Colonic mucosa (tissue), 4 donors: ENCODE measurements at regions not wholly inside any gene's neighbourhood (a gene's known extent, or its start where the extent isn't known, plus 50 kb on each side); places are given as distances from the start of the nearest gene placed in this dataset.

Experiments
- DNase-seq: peaks from one replicate; pipeline ENCODE4 v3.0.0-alpha.2; 2020
- H3K27ac ChIP-seq: fragments of 200-600 bp; one replicate; pipeline ENCODE4 v1.8.0; 2021
- H3K27me3 ChIP-seq: fragments of 200-600 bp; one replicate; pipeline ENCODE4 v1.8.0; 2021
- H3K36me3 ChIP-seq: fragments of 200-600 bp; one replicate; pipeline ENCODE4 v1.8.0; 2021
- H3K4me1 ChIP-seq: fragments of 200-600 bp; one replicate; pipeline ENCODE4 v1.8.0; 2021; ENCODE audit warnings: mild to moderate bottlenecking
- H3K4me3 ChIP-seq: fragments of 200-600 bp; one replicate; pipeline ENCODE4 v1.8.0; 2021
- H3K9ac ChIP-seq, 2 donors: one replicate each; pipeline ENCODE4 v1.7.0; 2013; ENCODE audit warnings: control low read depth in 2 of 2, low read depth in 2 of 2, low read length in 2 of 2
- H3K9me3 ChIP-seq: fragments of 200-600 bp; one replicate; pipeline ENCODE4 v1.8.0; 2021
- intact Hi-C: fragments of 100-400 bp; cut with DNase I; formaldehyde crosslinking; loops from one replicate; pipeline ENCODE4 v1.14.1; 2022
- TF ChIP-seq, protein P1 (sequence below): fragments of 200-600 bp; IDR thresholded peaks from one replicate; pipeline ENCODE4 v1.8.0; 2022; ENCODE audit warnings: antibody characterized with exemption, mild to moderate bottlenecking
- donor health status: healthy.
- donor health status: DM: no; HTN: no; CAD: no.
- donor health status: DM: no; HTN: no; CAD: no.

DNA sequence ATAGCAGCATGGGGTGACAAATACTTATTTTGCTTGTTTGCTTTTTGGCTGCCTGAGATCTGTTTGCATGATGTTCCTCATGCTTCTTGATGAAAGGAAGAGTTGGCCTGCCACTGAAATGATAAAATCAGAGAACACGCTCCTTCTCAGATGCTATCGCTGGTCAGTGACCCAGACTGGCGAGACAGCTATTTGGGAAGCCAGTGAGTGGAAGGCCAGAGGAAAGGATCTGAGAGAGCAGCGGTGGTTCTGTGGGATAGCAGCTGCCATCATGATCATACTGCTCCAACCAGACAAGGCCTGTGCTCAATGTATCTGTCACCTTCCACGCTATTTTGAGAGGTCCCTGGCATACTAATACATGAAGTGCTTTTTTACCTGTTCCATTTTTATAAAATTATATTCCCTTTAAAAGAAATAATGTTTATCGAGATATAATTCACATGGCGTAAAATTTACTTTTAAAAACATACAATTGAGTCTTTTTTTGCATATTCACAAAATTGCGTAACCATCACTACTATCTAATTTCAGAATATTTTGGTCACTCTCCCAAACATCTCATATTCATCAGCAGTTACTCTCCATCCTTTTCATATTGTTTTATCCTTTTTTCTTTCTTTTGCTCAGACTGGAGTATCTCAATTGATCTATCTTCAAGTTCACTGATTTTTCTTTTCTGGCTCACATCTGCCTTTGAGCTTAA, 695.1 kb downstream of the TNS3 start:
- Histone ChIP-seq H3K4me3 (no peak overlapping the region), H3K9me3 (no peaks in the 10 kb centered on the region), H3K36me3 (no peaks in the 10 kb centered on the region), H3K27ac (no peak overlapping the region), H3K4me1 (no peaks in the 10 kb centered on the region), H3K9ac (no peak overlapping the region), H3K27me3 (no peaks in the 10 kb centered on the region)
- intact Hi-C loops = no loop called here
- TF ChIP-seq, protein P1, sequence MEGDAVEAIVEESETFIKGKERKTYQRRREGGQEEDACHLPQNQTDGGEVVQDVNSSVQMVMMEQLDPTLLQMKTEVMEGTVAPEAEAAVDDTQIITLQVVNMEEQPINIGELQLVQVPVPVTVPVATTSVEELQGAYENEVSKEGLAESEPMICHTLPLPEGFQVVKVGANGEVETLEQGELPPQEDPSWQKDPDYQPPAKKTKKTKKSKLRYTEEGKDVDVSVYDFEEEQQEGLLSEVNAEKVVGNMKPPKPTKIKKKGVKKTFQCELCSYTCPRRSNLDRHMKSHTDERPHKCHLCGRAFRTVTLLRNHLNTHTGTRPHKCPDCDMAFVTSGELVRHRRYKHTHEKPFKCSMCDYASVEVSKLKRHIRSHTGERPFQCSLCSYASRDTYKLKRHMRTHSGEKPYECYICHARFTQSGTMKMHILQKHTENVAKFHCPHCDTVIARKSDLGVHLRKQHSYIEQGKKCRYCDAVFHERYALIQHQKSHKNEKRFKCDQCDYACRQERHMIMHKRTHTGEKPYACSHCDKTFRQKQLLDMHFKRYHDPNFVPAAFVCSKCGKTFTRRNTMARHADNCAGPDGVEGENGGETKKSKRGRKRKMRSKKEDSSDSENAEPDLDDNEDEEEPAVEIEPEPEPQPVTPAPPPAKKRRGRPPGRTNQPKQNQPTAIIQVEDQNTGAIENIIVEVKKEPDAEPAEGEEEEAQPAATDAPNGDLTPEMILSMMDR = no peak
- no peak for DNase-seq

DNA sequence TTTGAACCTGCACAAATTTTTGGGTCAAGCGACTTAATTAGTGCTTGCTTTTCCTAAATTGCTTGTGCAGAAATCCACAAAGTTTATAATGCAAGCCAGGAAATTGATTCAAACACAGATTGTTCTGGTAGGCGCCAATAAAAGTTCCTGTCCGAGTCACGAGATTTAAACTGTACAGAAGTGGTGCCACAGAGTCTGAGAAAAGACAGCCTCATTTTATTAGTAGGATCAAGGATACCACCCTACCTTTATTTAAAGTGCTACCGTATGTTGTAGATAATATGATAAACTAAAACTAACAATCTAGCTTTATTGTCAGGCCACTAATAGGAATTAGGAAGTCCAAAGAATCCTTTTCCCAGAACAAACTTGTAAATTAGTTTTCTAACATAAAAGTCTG, 696.7 kb downstream of the TNS3 start:
- DNase-seq = no peak
- H3K27ac ChIP-seq = no peak overlapping the region
- TF ChIP-seq, protein P1 = no peak
- no peak overlapping the region for H3K9ac ChIP-seq
- H3K27me3 ChIP-seq = no peaks in the 10 kb centered on the region
- no peak overlapping the region for H3K4me3 ChIP-seq
- no peaks in the 10 kb centered on the region for H3K36me3 ChIP-seq
- H3K4me1 ChIP-seq = no peaks in the 10 kb centered on the region
- intact Hi-C loops = no loop called here
- no peaks in the 10 kb centered on the region for H3K9me3 ChIP-seq

DNA sequence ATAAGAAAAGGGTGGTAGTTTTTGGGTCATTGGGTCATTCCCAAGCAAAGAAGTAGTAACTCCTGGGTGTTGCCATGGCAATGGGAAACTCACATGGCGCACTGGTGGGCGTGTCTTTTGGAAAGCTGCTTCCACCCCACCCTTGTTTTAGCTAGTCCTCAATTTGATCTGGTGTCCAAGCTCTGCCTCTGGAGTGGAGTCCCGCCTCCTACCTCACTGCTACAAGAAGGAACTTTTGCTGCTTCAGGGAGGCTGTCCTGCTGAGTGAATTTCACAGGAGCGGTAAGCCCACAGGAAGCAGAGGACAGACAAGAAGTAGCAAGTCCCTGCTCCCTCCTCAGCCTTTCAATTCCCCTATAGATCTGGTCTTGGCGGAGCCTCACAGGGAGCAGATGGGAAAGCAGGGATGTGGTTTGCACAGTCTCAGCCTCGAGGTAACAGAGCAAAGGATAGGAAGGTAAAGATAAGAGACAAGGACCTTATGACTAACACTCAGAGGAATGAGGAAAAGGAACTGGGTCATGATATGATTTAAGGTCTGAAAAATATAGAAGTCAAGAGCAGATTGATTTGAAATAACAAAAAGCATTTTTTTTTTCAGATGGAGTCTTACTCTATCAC, 700.3 kb downstream of the TNS3 start:
- intact Hi-C loops = no loop called here
- Histone ChIP-seq H3K4me3 (no peak overlapping the region), H3K27me3 (no peaks in the 10 kb centered on the region), H3K9me3 (no peaks in the 10 kb centered on the region), H3K4me1 (no peaks in the 10 kb centered on the region), H3K27ac (no peak overlapping the region), H3K36me3 (no peaks in the 10 kb centered on the region), H3K9ac (no peak overlapping the region)
- TF ChIP-seq, protein P1 = no peak
- no peak for DNase-seq

DNA sequence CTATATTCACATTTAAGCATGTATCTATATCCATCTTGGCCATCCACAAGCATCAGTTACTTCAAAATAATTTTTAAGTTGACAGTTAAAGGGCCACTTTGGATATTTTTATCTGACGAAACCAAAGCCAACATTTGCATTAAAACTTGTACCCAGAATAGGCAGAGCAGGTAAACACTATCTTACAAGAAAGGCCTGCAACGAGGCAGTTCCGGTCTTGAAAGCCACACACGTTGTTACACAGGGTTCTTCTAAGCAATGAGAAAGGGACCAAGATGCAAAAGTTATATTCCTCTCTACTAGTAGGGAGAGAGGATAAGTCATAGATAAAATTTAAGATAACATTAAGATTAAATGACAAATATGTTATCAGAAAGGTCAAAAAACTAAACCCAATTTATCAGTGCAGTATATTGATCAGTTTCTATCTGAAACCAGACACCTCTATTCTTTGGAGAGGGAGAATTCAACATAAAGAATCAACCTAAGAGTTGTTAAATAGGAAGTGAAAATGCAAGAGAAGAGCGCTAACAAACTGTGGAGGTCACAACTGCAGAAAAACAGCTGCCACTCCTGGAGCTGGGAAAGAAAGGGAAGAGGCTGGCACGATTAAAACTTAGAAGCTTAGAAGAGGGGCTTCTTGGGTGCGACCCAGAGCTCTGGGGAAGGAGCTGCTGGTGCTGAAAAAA, 701.3 kb downstream of the TNS3 start:
- no peak overlapping the region for H3K27ac ChIP-seq
- H3K9ac ChIP-seq = no peak overlapping the region
- DNase-seq = no peak
- H3K9me3 ChIP-seq = no peaks in the 10 kb centered on the region
- H3K36me3 ChIP-seq = no peaks in the 10 kb centered on the region
- no peaks in the 10 kb centered on the region for H3K4me1 ChIP-seq
- no peaks in the 10 kb centered on the region for H3K27me3 ChIP-seq
- intact Hi-C loops = no loop called here
- TF ChIP-seq, protein P1 = no peak
- H3K4me3 ChIP-seq = no peak overlapping the region

DNA sequence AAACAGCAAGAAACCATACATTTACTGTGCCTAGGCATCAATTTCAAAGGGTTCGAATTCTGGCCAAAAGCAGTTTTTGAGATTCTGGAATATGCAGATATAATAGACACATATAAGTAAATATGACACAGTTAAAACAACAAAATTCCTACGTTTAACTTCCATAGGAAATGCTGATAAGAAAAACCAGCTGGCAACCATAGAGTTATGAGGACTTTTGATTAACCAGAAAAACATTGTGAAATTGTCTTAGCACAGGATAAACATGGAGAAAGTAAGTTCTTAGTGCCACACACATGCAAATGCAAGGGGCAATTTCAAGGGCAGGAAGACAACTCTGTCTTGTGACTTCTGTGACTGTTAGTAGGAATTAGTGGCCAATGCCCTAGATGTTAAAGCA, 702.1 kb downstream of the TNS3 start:
- Histone ChIP-seq H3K36me3 (no peaks in the 10 kb centered on the region), H3K9me3 (no peaks in the 10 kb centered on the region), H3K27ac (no peak overlapping the region), H3K27me3 (no peaks in the 10 kb centered on the region), H3K4me1 (no peaks in the 10 kb centered on the region), H3K9ac (no peak overlapping the region), H3K4me3 (no peak overlapping the region)
- intact Hi-C loops = no loop called here
- no peak for DNase-seq
- TF ChIP-seq, protein P1 = no peak
